DMS53 treated with DMSO at 0.1 percent for 48 hours (cell line): ENCODE measurements at regions not wholly inside any gene's neighbourhood (a gene's known extent, or its start where the extent isn't known, plus 50 kb on each side); places are given as distances from the start of the nearest gene placed in this dataset.
"Not testable (repeated sequence)": the region's sequence is repeated elsewhere in the genome, so short reads cannot be mapped to it uniquely, and the experiment has no call there.

ENCODE experiments used
- DNase-seq: peaks from one replicate; lab custom pipeline; 2025; ENCODE audit not compliant: unreplicated experiment; lab: John Stamatoyannopoulos, UW

DNA sequence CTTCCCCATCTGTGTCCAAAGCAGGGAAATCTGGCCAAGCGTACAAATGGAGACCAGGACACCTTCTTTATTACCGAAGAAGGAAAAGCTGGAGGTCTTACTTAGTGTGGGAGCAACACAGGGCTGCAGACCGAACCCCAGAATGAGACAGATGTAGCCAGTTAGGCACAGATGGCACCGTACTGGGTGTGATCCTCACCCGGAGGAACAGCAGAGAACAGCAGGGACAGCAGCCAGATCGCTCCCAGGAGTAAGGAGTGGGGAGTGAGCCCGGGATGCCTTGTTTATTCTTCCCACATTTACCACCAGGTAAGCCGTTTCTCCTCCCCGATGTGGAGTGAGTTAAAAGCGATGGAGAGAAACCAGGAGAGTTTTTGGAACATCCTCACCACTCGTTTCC is 150.7 kb upstream of the SPRED2 start:
- no peak for DNase-seq

DNA sequence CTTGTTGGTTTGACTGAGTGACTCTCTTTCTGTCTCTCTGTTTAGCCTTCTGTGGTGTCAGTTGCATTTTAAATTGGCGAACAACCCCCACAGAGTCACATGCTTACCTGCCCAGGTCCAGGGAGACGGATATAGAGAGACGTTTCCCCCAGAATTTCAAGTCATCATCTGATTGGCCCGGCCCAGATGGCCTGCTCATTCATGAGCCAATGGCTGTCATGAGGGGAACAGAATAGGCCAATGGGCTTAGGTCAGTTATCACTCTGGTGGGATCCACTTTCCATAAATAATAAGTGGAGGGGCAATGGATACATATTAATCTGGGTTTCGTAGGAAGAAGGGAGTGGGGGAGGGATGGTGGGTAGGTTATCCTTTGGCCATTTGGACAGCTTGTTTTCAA is 150.0 kb upstream of the SPRED2 start:
- DNase-seq: no peak

DNA sequence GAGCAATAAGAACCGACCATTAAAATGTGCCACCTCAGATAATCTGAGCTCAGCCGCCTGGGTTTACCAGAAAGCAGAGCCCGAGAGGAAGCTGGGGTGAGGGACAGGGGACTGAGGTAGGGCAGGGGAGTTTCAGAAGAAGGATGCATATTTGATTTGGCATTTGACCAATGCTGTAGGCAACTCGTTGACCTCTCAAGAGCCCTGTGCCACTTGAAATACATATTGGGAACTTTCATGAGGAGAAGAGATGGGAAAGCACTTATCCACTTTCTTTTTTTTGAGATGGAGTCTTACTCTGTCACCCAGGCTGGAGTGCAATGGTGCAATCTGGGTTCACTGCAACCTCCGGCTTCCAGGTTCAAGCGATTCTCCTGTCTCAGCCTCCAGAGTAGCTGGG is 148.4 kb upstream of the SPRED2 start:
- no peak for DNase-seq

DNA sequence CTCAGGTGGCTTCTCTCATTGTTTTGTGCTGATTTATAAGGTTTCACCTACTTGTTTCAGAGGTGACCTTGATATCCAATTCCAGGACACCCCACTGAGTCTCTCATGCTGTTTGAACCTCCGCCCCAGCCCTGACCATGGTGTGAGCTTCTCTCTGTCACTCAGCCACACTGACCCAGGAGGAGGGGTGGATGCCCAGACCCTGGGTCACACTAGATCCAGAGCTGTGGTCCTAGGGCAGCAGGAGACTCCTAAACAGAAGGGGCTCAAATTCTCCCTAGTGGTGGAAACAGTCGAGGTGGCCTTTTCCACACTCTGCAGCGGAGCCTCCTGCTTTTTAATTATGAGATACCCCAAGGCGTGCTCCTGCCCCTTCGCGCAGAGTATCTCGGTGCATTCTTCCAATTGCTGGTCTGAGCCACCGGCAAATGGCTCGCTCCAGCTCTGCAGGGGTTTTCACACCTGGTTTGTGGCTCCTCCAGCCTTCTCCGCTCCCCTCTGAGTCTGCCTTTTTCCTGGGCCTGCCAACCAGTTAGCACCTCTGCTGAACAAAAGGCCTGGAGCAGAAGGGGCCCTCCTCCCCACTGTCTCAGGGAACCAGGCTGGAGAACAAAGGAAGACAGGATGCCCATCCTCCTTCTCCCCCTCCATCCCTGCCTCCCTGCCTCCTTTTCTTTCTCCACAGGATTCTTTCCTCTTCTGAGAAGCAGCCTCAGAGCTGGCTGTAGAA is 147.3 kb upstream of the SPRED2 start:
- no peak for DNase-seq

DNA sequence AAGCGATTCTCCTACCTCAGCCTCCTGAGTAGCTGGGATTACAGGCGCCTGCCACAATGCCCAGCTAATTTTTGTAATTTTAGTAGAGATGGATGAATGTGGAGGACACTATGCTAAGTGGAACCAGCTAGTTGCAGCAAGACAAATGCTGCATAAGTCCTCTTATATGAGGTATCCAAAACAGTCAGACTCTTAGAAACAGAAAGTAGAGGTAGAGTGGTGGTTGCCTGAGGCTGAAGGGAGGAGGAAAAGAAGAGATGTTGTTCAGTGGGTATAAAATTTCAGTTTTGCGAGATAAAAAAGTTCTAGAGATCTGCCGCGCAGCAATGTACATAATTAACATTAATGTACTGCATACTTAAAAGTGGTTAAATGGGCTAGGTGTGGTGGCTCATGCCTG is 145.3 kb upstream of the SPRED2 start:
- DNase-seq: no peak

DNA sequence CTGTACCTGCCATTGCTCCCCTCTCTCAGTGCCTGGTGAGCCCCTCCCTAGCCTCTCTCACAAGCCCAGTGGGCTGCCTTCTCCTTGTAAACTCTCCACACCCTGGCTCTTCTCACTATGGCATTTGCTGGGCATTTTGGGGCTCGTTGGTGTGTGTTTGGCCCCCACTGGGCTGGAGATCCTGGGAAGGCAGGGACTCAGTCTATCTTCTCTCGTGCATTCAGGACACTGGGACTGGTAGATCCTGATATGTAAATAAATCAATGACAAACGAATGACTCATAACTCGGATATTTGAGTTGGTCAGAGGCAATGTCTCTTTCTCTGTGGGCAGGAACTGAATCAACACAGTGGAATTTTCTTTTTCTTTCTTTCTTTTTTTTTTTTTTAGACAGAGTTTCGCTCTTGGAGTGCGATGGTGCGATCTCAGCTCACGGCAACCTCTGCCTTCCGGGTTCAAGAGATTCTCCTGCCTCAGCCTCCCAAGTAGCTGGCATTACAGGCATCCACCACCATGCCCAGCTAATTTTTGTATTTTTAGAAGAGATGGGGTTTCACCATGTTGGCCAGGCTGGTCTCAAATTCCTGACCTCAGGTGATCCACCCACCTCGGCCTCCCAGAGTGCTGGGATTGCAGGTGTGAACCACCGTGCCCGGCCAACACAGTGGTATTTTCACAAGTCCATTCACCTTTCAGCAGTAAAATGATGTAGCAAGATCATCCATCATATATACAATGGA is 144.6 kb upstream of the SPRED2 start:
- peak; percentile 81 for DNase-seq

DNA sequence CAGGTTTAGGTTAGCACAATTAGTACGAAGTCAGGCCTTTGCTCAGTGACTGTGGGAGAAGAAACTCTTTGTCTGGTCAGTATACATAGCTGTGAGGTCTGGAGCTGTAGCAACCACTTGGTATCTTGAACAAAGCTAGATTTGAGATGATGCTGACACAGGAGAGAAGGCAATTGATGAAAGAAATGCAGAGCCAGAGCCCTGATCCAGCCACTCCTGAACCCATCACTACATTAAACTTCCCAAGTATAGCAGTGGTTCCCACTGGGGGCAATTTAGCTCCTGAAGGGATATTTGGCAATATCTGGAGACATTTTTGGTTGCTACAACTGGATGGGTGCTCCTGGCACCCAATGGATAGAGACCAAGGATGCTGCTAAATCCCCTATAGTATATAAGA is 143.9 kb upstream of the SPRED2 start:
- no peak for DNase-seq

DNA sequence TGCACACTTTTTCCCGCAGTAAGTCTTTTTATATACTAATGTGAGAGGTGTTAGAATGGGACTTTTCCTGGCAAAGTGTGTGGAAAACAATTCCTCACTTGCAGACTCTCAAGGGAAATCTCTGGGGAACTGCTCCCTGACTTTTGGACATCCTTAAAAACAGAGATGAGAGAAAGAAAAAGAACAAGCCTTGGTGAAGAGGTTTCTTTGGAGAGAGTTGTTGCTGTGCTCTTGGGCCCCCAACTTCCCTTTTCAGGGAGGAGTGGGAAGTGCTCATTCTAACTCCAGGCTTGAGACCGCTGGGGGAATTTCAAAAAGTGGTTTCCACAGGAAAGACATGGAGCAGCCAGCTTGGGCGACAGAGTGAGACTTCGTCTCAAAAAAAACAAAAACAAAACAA is 142.6 kb upstream of the SPRED2 start:
- DNase-seq: no peak

DNA sequence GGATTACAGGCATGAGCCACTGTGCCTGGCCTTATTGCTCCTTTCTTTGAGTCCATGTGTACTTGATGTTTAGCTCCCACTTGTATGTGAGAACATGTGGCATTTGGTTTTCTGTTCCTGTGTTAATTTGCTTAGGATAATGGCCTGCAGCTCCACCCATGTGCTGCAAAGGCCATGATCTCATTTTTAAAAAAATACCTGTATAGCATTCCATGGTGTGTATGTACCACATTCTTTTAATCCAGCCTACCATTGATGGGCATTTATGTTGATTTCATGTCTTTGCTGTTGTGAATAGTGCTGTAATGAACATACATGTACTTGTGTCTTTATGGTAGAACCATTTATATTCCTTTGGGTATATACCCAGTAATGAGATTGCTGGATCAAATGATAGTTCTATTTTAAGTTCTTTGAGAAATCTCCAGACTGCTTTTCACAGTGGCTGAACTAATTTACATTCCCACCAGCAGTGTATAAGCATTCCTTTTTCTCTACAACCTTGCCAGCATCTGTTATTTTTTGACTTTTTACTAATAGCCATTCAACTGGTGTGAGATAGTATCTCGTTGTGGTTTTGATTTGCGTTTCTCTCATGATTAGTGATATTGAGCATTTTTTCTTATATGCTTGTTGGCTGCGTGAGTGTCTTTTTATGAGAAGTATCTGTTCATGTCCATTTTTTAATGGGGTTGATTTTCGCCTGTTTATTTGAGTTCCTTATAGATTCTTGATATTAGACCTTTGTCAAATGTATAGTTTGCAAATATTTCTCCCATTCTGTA is 136.4 kb upstream of the SPRED2 start:
- not testable (repeated sequence) for DNase-seq

DNA sequence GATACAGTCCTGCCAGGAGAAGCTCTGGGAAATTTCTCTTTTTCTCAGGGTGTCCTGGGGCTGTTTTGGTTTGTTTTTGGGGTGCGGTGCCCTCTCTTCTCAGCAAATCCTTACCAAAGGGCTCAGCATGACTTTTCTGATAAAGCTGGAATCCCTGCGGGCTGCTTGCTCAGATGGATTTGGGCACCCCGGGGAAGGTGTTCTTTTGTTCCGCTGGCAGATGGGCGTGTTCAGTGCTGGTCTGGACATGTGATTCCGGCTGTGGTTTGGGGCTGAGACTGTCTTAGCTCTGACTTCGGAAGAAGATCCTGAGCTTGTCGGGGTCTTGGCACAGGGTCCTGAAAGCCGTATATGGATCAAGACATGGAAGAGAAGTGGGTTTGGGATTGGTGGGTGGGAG is 134.2 kb upstream of the SPRED2 start:
- DNase-seq: no peak

DNA sequence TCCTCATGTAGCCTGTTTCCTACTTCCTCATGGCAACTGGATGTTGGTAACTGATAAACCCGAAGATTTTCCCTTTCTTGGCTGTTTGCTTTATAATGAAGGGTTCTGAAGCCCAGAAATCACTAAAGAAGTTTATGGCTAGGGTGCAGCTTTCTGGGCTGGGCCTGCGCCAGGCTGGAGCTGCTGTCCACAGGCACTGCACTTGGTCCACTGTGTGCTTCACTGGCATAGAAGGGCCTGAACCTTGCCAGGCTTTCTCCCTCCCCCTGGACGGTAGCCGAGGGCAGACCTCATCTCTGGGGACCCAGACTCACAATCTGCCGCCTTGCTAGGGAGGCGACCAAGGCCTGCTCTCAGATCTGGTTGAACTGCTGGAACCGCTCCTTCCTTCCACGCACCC is 133.3 kb upstream of the SPRED2 start:
- DNase-seq: no peak

DNA sequence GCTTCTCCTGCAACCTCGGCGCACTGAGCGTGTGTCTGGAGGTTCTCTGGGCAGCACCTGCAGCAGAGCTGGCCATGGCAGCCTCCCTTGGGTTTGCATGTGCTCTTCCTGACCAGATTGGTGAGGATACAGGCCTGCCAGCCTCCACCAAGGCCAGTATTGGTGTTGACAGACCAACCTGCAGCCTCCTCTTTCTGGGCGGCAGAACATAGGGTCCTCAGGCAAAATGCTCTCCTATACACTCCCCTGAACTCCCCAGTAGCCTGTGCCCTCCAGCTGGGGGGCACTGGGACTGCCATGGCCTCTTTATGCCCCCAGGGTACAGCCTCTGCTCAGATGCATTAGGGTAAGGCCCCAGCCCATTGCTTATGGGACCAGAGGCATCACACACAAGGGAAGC is 131.9 kb upstream of the SPRED2 start:
- DNase-seq: no peak

DNA sequence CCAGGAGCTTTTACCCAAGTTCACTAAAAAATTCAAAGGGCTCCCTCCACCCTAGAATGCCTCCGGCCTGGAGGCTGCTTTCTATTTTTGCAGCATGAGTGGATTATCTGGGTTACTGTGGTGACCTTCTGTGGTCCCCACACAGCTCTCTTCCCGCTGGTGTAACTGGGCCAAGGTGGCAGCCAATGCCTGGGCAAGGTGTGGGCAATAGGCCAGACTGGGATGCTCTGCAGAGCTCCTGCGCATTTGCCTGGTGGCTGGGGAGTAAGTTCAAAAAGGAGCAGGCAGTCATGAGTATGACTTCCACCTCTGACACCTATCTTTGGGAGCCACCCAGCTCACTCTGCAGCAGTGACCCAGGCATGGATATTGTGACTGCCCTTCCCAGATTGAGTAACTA is 130.5 kb upstream of the SPRED2 start:
- DNase-seq: no peak

DNA sequence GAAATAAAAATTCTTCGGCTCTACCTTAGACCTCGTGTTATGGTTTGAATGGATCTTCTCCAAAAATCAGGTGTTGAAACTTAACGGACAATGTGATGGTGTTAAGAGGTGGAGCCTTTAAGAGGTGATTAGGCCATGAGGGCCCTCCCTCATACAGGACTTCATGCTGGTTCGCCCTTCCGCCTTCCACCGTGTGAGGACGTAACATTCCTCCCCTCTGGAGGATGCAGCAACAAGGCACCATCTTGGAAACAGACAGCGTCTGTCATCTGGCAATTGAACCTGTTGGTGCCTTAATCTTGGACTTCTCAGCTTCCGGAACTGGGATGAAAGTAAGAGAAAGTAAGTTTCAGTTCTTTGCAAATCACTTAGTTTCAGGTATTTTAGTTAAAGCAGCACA is 126.3 kb upstream of the SPRED2 start:
- no peak for DNase-seq

DNA sequence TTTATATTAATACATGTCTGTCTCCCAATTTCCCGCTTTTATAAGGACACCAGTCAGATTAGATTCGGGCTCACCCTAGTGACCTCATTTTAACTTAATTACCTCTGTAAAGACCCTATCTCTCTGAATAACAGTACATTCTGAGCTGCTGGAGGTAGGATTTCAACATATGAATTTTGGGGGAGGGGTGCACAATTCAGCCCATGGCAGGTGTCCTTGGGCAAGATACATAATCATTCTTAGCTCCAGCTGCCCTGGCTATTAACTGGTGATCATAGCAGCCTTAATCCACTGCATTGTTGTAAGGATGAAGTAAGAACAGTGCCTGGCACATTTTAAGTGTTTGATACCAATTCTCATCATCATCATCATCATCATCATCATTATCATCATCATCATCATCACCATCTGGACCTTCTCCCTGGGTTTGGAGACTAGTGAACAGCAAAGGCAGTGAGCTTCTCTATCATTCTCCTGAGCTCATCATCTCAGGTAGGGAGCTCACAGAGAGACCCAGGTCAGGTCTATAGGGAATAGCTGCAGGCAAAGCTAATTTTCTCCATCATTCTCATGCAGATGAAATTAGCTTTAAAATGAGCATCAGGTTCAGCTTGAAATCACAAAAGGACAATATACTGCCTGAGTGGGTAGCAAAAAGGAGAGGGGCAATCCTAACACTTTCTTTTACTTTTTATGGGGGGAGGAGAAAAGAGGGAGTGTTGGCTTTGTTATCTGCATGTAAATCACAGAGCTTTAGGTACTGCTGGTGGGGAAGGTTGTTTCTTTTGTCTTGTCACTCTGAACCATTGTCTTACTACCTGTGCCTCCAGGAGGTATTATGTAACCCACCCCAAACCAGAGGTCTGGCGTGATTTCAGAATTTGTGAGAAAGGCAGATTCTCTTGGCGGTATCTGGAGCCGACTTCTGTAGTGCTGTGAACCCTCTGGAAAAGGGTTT is 125.5 kb upstream of the SPRED2 start:
- DNase-seq: no peak

DNA sequence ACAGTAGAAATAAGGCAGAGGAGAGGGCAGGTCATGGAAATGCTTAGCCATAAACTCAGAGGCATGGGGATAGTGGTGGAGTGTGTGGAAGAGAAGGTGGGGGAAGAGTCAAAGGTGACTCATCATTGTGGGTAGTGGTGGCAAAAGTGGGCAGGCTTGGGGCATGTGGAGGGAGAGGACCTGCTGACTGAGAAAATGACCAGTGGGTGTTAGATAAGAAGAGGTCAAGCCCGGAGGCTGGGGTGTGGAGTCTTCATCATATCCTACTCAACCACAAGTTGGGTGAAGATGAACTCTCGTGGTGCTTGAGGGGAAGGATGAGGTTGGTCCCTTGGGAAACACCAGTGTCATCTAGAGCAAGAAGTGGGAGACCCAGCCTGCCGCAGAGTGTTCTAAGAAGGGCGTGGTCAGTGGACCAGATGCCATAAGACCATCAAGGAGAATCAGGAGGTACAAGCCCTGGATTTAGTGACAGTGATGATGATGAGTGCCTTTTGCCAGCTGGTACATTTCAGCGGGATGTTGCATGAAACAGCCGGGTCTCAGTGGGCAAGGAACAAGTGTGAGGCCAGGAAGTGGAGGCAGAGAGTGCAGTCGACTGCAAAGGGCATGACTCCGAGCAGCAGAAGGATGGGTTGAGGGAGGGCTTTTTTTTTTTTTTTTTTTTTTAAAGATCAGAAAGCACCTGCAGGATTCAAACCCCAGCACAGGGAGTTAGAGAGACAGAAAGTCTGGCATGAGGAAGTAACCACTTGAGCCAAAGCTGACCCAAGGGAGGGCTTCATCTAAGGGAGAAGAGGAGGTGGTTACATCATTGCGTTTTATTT is 122.6 kb upstream of the SPRED2 start:
- peak; percentile 18 for DNase-seq

DNA sequence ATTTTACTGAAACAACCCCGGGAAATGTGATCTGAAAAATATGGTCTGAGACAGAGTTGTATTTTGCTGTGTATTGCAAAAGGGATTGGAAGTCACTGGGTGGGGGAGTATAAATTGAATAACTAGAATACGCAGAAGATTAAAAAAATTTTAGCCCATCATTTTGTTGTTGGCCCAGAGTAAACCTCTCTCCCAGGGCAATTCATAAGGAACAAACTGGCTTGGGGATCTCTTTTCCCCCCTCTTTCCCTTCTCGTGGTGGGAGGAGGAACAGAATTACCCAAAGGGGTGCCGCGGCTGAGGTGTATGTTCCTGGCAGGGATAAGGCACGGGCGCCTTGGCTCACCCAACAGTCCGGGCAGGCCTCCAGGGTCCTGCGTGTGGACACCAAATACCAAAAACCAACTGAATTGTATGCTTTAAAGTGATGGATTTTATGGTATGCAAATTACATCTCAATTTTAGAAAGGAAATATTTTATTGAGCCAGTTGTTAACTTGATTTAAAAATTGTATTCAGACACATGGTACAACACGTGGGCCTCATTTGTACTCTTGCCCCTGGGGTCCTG is 121.2 kb upstream of the SPRED2 start:
- no peak for DNase-seq

DNA sequence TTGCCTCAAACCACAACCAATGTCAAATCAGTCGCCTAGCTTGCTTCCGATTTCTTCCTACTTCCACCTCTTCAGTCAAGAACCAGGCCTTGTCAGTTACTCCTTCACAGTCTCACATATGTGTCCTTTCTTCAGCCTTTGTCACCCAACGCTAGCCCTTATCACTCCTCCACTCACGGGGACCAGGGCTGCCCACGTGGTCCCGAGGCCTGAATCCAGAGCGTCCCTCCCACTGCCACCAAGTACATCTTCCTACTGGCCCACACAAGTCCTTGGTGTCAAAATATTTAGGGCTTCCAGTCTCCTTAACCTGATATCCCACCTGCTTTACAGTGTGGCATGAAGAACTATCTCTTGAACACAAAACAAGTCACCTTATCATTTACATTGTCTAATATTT is 119.1 kb upstream of the SPRED2 start:
- no peak for DNase-seq

DNA sequence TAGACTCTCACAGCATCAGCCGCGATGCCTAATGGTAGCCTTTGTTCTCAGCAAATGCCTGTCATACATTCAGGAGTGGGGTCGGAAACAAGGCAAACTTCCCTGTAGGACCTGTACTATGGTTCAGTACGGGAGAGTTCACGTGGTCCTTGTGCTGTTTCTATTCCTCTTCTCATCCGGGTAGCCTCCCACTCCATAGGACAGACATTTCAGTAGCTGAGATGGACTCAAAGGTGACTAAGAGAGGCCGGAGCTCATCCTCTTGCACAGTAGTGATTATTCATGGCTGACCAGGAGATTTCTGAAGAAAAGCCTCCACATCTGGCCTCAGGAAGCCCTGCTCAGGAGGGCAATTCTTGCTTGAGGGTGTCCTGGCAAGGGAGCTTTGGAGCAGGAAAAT is 117.8 kb upstream of the SPRED2 start:
- DNase-seq: no peak

DNA sequence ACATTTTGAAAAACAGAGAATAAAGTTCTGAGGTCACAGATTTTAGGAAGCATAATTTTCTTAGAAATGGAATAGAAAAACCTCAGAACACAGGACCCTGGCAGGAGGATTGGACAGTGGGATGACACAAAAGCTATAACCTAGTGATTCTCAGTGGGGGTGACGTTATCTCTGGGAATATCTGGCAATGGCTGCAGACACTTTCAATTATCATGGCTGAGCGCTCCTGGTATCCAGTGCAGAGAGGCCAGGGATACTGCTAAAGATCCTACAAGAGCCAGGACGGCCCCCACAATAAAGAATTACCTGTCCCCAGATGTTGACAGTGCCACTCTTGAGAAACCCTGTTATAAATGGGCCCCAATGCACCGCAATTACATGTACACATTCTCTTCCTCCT is 117.2 kb upstream of the SPRED2 start:
- DNase-seq: no peak
